Sigmoid colon (tissue), 6 donors: ENCODE measurements at regions not wholly inside any gene's neighbourhood (a gene's known extent, or its start where the extent isn't known, plus 50 kb on each side); places are given as distances from the start of the nearest gene placed in this dataset.

Source experiments
- DNase-seq: peaks from one replicate; pipeline ENCODE4 v3.0.0-alpha.2; 2019
- H3K27ac ChIP-seq, 4 donors: fragments of 200-600 bp; sonication (generic); one replicate each; pipeline ENCODE4 v1.5.1; 2016 to 2019; ENCODE audit warnings: mild to moderate bottlenecking in 1 of 4
- H3K27me3 ChIP-seq, 3 donors: fragments of 200-600 bp; sonication (generic); one replicate each; pipeline ENCODE4 v1.5.1; 2019; ENCODE audit warnings: mild to moderate bottlenecking in 1 of 3
- H3K36me3 ChIP-seq, 4 donors: fragments of 200-600 bp; sonication (generic); one replicate each; pipeline ENCODE4 v1.5.1; 2016 to 2019
- H3K4me1 ChIP-seq, 4 donors: fragments of 200-600 bp; sonication (generic); one replicate each; pipeline ENCODE4 v1.5.1; 2017 to 2019
- H3K4me3 ChIP-seq, 4 donors: fragments of 200-600 bp; sonication (generic); one replicate each; pipeline ENCODE4 v1.5.1; 2017 to 2019; ENCODE audit warnings: mild to moderate bottlenecking in 2 of 4, moderate library complexity in 1 of 4
- H3K9me3 ChIP-seq, 4 donors: fragments of 200-600 bp in 3 of 4; sonication (generic) in 3 of 4; one replicate each; pipeline versions ENCODE4 v1.5.1 to v1.6.1; 2013 to 2019
- EP300 ChIP-seq, 4 donors: sonication (generic); formaldehyde crosslinking; IDR thresholded peaks; one replicate each; pipeline ENCODE4 v1.6.1; 2017; ENCODE audit warnings: antibody characterized with exemption in 4 of 4
- POLR2A ChIP-seq, 2 donors: fragments of 450-650 bp; IDR thresholded peaks; one replicate each; pipeline ENCODE4 v1.6.1; 2016; ENCODE audit warnings: antibody characterized with exemption in 2 of 2, mild to moderate bottlenecking in 2 of 2, moderate library complexity in 2 of 2
- POLR2AphosphoS5 ChIP-seq, 4 donors: sonication (generic); formaldehyde crosslinking; IDR thresholded peaks; one replicate each; pipeline ENCODE4 v1.6.1; 2017; ENCODE audit warnings: antibody characterized with exemption in 4 of 4
- WGBS, 2 donors: extraction: QIAGEN DNeasy Blood & Tissue Kit; methylation state at CpG; one replicate each; pipeline ENCODE4 v1.1.7; 2013; 5-methylcytosine and 5-hydroxymethylcytosine counted together
- intact Hi-C: fragments of 100-400 bp; cut with DNase I; formaldehyde crosslinking; loops from one replicate; pipeline ENCODE4 v1.15.1; 2023
- TF ChIP-seq, protein P1 (sequence below), 4 experiments: fragments of 450-650 bp in 3 of 4; fragments of 200-600 bp in 1 of 4; IDR thresholded peaks; one replicate each; pipeline ENCODE4 v1.5.1; 2016 to 2019; ENCODE audit warnings: antibody characterized with exemption in 4 of 4, mild to moderate bottlenecking in 3 of 4, moderate library complexity in 2 of 4
- donor health status: healthy with polysubstance abuse.
- donor health status: healthy.

DNA sequence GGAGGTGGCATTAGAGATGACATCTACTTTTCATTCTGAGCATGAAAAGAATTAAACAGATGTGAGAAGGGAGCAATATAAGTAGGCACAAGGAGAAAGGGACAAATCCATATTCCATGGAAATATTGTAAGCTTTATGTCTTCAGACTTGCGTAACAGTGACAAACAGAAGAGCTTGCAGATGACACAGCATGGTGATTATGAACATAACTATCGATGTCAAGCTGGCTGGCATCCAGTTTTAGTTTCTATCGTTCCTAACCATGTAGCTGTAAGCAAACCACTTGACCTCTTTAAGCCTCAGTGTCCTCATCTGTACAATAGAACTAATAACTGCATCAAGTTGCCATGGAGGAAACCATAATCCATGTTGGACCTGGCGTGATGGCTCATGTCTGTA lies 246.7 kb upstream of the ADRA1B start:
- DNase-seq, result no peak
- H3K36me3 ChIP-seq, result no peaks in the 10 kb centered on the region
- no peak overlapping the region for H3K4me3 ChIP-seq
- H3K9me3 ChIP-seq, result peaks cover 0 to 4% (median 1%) of the 10 kb centered on the region in 4 donors
- 85 to 87% methylated on average over 4 of the region's 4 CpGs for WGBS, 2 donors
- H3K27me3 ChIP-seq, result no peaks in the 10 kb centered on the region
- intact Hi-C loops, result no loop called here
- H3K27ac ChIP-seq, result no peak overlapping the region
- TF ChIP-seq POLR2A (IDR thresholded peaks at IDR 0.05), result no peak
- TF ChIP-seq, protein P1, sequence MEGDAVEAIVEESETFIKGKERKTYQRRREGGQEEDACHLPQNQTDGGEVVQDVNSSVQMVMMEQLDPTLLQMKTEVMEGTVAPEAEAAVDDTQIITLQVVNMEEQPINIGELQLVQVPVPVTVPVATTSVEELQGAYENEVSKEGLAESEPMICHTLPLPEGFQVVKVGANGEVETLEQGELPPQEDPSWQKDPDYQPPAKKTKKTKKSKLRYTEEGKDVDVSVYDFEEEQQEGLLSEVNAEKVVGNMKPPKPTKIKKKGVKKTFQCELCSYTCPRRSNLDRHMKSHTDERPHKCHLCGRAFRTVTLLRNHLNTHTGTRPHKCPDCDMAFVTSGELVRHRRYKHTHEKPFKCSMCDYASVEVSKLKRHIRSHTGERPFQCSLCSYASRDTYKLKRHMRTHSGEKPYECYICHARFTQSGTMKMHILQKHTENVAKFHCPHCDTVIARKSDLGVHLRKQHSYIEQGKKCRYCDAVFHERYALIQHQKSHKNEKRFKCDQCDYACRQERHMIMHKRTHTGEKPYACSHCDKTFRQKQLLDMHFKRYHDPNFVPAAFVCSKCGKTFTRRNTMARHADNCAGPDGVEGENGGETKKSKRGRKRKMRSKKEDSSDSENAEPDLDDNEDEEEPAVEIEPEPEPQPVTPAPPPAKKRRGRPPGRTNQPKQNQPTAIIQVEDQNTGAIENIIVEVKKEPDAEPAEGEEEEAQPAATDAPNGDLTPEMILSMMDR (IDR thresholded peaks at IDR 0.05), result no peak
- no peak for TF ChIP-seq EP300 (IDR thresholded peaks at IDR 0.05)
- TF ChIP-seq POLR2AphosphoS5 (IDR thresholded peaks at IDR 0.05), result no peak
- H3K4me1 ChIP-seq, result no peaks in the 10 kb centered on the region

DNA sequence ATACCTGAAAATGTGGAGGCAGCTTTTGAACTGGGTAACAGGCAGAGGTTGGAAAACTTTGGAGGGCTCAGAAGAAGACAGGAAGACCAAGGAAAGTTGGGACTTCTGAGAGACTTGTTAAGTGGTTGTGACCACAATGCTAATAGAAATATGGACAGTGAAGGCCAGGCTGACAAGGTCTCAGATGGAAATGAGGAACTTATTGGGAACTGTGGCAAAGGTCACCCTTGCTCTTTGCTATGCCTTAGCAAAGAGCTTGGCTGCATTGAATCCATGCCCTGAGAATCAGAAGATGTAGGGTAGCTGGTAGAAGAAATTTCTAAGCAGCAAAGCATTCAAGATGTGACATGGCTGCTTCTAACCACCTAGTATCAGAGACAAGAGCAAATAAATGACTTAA lies 244.4 kb upstream of the ADRA1B start:
- H3K4me1 ChIP-seq, result no peaks in the 10 kb centered on the region
- H3K27ac ChIP-seq, result no peak overlapping the region
- intact Hi-C loops, result no loop called here
- no peaks in the 10 kb centered on the region for H3K36me3 ChIP-seq
- no peaks in the 10 kb centered on the region for H3K27me3 ChIP-seq
- peaks cover 0 to 4% (median 1%) of the 10 kb centered on the region in 4 donors for H3K9me3 ChIP-seq
- H3K4me3 ChIP-seq, result no peak overlapping the region
- TF ChIP-seq, protein P1 (IDR thresholded peaks at IDR 0.05), result no peak
- no peak for TF ChIP-seq EP300 (IDR thresholded peaks at IDR 0.05)
- TF ChIP-seq POLR2AphosphoS5 (IDR thresholded peaks at IDR 0.05), result no peak
- no peak for TF ChIP-seq POLR2A (IDR thresholded peaks at IDR 0.05)
- no peak for DNase-seq

DNA sequence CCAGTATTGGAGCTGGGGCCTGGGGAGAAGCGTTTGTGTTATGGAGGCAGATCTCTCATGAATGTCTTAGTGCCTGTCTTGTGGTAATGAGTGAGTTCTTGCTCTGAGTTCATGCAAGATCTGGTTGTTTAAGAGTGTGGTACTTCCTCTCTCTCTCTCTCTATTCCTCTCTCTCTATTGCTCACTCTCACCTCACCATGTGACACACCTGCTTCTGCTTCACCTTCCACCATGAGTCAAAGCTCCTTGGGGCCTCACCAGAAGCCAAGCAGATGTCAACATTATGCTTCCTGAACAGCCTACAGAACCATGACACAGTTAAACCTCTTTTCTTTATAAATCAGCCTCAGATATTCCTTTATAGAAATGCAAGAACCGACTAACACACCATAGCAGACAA lies 242.7 kb upstream of the ADRA1B start:
- no peaks in the 10 kb centered on the region for H3K27me3 ChIP-seq
- intact Hi-C loops, result no loop called here
- no peaks in the 10 kb centered on the region for H3K36me3 ChIP-seq
- TF ChIP-seq POLR2AphosphoS5 (IDR thresholded peaks at IDR 0.05) (no peak), EP300 (IDR thresholded peaks at IDR 0.05) (no peak), POLR2A (IDR thresholded peaks at IDR 0.05) (no peak)
- TF ChIP-seq, protein P1 (IDR thresholded peaks at IDR 0.05), result no peak
- H3K27ac ChIP-seq, result no peak overlapping the region
- H3K4me3 ChIP-seq, result no peak overlapping the region
- WGBS, 2 donors, result 86 to 87% methylated on average over 2 of the region's 2 CpGs
- no peak for DNase-seq
- peaks cover 0 to 4% (median 1%) of the 10 kb centered on the region in 4 donors for H3K9me3 ChIP-seq
- H3K4me1 ChIP-seq, result no peaks in the 10 kb centered on the region

DNA sequence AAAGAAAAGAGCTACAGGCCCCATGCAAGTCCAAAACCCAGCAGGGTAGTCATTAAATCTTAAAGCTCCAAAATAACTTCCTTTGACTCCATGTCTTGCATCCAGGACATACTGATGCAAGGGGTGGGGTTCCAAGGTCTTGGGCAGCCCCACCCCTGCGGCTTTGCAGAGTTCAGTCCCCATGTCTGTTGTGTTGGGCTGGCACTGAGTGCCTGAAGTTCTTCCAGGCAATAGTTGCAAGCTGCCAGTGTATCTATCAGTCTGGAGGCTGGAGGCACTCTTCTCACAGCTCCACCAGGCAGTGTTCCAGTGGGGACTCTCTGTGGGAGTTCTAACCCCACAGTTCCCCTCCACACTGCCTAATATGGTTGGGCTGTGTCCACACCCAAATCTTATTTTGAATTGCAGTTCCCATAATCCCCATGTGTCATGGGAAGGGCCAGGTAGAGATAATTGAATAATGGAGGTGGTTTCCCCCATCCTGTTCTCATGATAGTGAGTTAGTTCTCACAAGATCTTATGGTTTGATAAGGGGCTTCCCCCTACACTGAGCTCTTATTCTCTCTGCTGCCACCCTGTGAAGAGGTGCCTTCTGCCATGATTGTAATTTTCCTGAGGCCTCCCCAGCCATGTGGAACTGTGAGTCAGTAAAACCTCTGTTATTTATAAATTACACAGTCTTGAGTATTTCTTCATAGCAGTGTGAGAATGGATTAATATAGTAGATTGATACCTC lies 237.5 kb upstream of the ADRA1B start:
- H3K27me3 ChIP-seq, result no peaks in the 10 kb centered on the region
- intact Hi-C loops, result no loop called here
- H3K36me3 ChIP-seq, result no peaks in the 10 kb centered on the region
- H3K9me3 ChIP-seq, result peaks cover 0 to 9% (median 0%) of the 10 kb centered on the region in 4 donors
- no peak for DNase-seq
- no peaks in the 10 kb centered on the region for H3K4me1 ChIP-seq
- 48 to 78% methylated on average over 1 of the region's 1 CpG for WGBS, 2 donors
- TF ChIP-seq, protein P1 (IDR thresholded peaks at IDR 0.05), result no peak
- TF ChIP-seq POLR2A (IDR thresholded peaks at IDR 0.05) (no peak), POLR2AphosphoS5 (IDR thresholded peaks at IDR 0.05) (no peak), EP300 (IDR thresholded peaks at IDR 0.05) (no peak)
- H3K27ac ChIP-seq, result no peak overlapping the region
- H3K4me3 ChIP-seq, result no peak overlapping the region

DNA sequence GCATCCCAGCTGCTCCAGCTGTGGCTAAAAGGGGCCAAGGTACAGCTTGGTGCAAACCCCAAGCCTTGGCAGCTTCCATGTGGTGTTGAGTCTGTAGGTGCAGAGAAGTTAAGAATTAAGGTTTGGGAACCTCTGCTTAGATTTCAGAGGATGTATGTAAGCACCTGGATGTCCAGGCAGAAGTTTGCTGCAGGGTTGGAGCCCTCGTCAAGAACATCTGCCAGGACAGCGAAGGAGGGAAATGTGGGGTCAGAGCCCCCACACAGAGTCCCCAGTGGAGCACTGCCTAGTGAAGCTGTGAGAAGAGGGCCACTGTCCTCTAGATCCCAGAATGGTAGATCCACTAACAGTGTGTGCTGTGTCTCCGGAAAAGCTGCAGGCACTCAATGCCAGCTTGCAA lies 236.2 kb upstream of the ADRA1B start:
- H3K9me3 ChIP-seq, result peaks cover 0 to 9% (median 0%) of the 10 kb centered on the region in 4 donors
- H3K27me3 ChIP-seq, result no peaks in the 10 kb centered on the region
- DNase-seq, result no peak
- no peak overlapping the region for H3K4me3 ChIP-seq
- H3K36me3 ChIP-seq, result no peaks in the 10 kb centered on the region
- H3K27ac ChIP-seq, result no peak overlapping the region
- intact Hi-C loops, result no loop called here
- TF ChIP-seq POLR2AphosphoS5 (IDR thresholded peaks at IDR 0.05), result no peak
- TF ChIP-seq POLR2A (IDR thresholded peaks at IDR 0.05), result no peak
- TF ChIP-seq, protein P1 (IDR thresholded peaks at IDR 0.05), result no peak
- no peak for TF ChIP-seq EP300 (IDR thresholded peaks at IDR 0.05)
- no peaks in the 10 kb centered on the region for H3K4me1 ChIP-seq
- 93 to 97% methylated on average over 3 of the region's 3 CpGs for WGBS, 2 donors
